GM21360 (cell line): ENCODE measurements at regions not wholly inside any gene's neighbourhood (a gene's known extent, or its start where the extent isn't known, plus 50 kb on each side); places are given as distances from the start of the nearest gene placed in this dataset.

Experiments
- ATAC-seq: cut with Tn5 transposase; IDR thresholded peaks from one replicate; pipeline ENCODE4 v1.9.1; 2021; ENCODE audit warnings: mild to moderate bottlenecking, moderate library complexity; ENCODE audit not compliant: unreplicated experiment

GRCh38 chr9:1729631-1730030 lies 285.5 kb upstream of the SMARCA2 start:
- ATAC-seq, result no peak

GRCh38 chr9:1732670-1733069 lies 282.5 kb upstream of the SMARCA2 start:
- no peak for ATAC-seq

GRCh38 chr9:1738511-1739100 lies 276.5 kb upstream of the SMARCA2 start:
- ATAC-seq, result no peak

GRCh38 chr9:1743121-1743960 lies 271.8 kb upstream of the SMARCA2 start:
- ATAC-seq, result no peak

- no peak for ATAC-seq
These were observed 269.2 kb upstream of the SMARCA2 start for GRCh38 chr9:1745980-1746379.

GRCh38 chr9:1747417-1747967 lies 267.7 kb upstream of the SMARCA2 start:
- ATAC-seq, result no peak

GRCh38 chr9:1748407-1748806 lies 266.7 kb upstream of the SMARCA2 start:
- no peak for ATAC-seq

GRCh38 chr9:1757186-1757585 lies 258.0 kb upstream of the SMARCA2 start:
- ATAC-seq, result no peak

GRCh38 chr9:1759009-1759408 lies 256.1 kb upstream of the SMARCA2 start:
- ATAC-seq, result peak; percentile 94

GRCh38 chr9:1759771-1760300 lies 255.3 kb upstream of the SMARCA2 start:
- ATAC-seq, result no peak

- no peak for ATAC-seq
These were observed 253.3 kb upstream of the SMARCA2 start for GRCh38 chr9:1761807-1762206.

- ATAC-seq, result no peak
These were observed 249.1 kb upstream of the SMARCA2 start for GRCh38 chr9:1766042-1766441.

- ATAC-seq, result no peak
These were observed 246.6 kb upstream of the SMARCA2 start for GRCh38 chr9:1768561-1768960.

- no peak for ATAC-seq
These were observed 243.9 kb upstream of the SMARCA2 start for GRCh38 chr9:1771094-1771789.

GRCh38 chr9:1775230-1775629 lies 239.9 kb upstream of the SMARCA2 start:
- no peak for ATAC-seq

- no peak for ATAC-seq
These were observed 238.5 kb upstream of the SMARCA2 start for GRCh38 chr9:1776668-1777067.

GRCh38 chr9:1791191-1791590 lies 224.0 kb upstream of the SMARCA2 start:
- ATAC-seq, result no peak

GRCh38 chr9:1794547-1795270 lies 220.4 kb upstream of the SMARCA2 start:
- no peak for ATAC-seq

GRCh38 chr9:1804128-1804865 lies 210.8 kb upstream of the SMARCA2 start:
- no peak for ATAC-seq

GRCh38 chr9:1829719-1830118 lies 185.4 kb upstream of the SMARCA2 start:
- ATAC-seq, result no peak
